PC-3 (cell line): ENCODE measurements at regions not wholly inside any gene's neighbourhood (a gene's known extent, or its start where the extent isn't known, plus 50 kb on each side); places are given as distances from the start of the nearest gene placed in this dataset.

Experiments
- ATAC-seq: fragments of 200-7000 bp; cut with Tn5 transposase; 2 replicates; pipeline ENCODE4 v1.9.1; 2020; ENCODE audit warnings: mild to moderate bottlenecking, moderate library complexity
- BruUV-seq: library from RNA; stranded (reverse); fragments of 400-500 nt; replicated peaks from 2 replicates; lab custom pipeline; 2021; lab: Mats Ljungman, UMichigan
- CTCF ChIA-PET: fragments of 300-600 bp; sonication (Branson Sonifier 250); formaldehyde crosslinking; loops from one replicate; lab custom pipeline; 2022; ENCODE audit warnings: antibody characterized with exemption; lab: Charles Lee
- POLR2A ChIA-PET: fragments of 300-600 bp; sonication (Branson Sonifier 250); formaldehyde crosslinking; loops from one replicate; lab custom pipeline; 2022; ENCODE audit warnings: antibody characterized with exemption; ENCODE audit not compliant: unreplicated experiment; lab: Charles Lee
- DNase-seq: peaks from one replicate; pipeline ENCODE4 v3.0.0-alpha.2; 2015
- H2AFZ ChIP-seq: fragments of 300-600 bp; sonication (generic); 2 replicates; pipeline ENCODE4 v1.6.0; 2016; ENCODE audit warnings: antibody characterized with exemption, low read length
- H3F3A ChIP-seq: fragments of 300-600 bp; sonication (generic); one replicate; pipeline ENCODE4 v1.6.0; 2017; ENCODE audit warnings: antibody characterized with exemption, low read length, control low read depth, mild to moderate bottlenecking; ENCODE audit not compliant: unreplicated experiment
- H3K27ac ChIP-seq: fragments of 300-600 bp; sonication (generic); 2 replicates; pipeline ENCODE4 v1.5.1; 2016; ENCODE audit warnings: mild to moderate bottlenecking, low read length
- H3K27me3 ChIP-seq: fragments of 300-600 bp; sonication (generic); 2 replicates; pipeline ENCODE4 v1.6.1; 2016; ENCODE audit warnings: low read length, mixed read lengths
- H3K36me3 ChIP-seq: fragments of 300-600 bp; sonication (generic); 2 replicates; pipeline ENCODE4 v1.6.1; 2016; ENCODE audit warnings: low read depth, mixed run types, low read length, mixed read lengths
- H3K4me1 ChIP-seq: fragments of 300-600 bp; sonication (generic); 2 replicates; pipeline ENCODE4 v1.5.1; 2016; ENCODE audit warnings: low read length; ENCODE audit not compliant: insufficient read depth
- H3K4me2 ChIP-seq: fragments of 300-600 bp; sonication (generic); 2 replicates; pipeline ENCODE4 v1.6.0; 2016; ENCODE audit warnings: low read length
- H3K4me3 ChIP-seq: fragments of 300-600 bp; sonication (generic); 2 replicates; pipeline ENCODE4 v1.5.1; 2016; ENCODE audit warnings: mild to moderate bottlenecking, low read length, mixed read lengths
- H3K79me2 ChIP-seq: fragments of 300-600 bp; sonication (generic); 2 replicates; pipeline ENCODE4 v1.6.1; 2017; ENCODE audit warnings: low read length, mixed read lengths
- H3K9ac ChIP-seq: fragments of 300-600 bp; sonication (generic); 2 replicates; pipeline ENCODE4 v1.6.0; 2016; ENCODE audit warnings: mild to moderate bottlenecking, low read length
- H3K9me2 ChIP-seq: fragments of 300-600 bp; sonication (generic); replicated peaks from 2 replicates; pipeline ENCODE4 v1.6.1; 2016; ENCODE audit warnings: mixed run types, low read length, mixed read lengths
- H3K9me3 ChIP-seq: fragments of 300-600 bp; sonication (generic); 2 replicates; pipeline ENCODE4 v1.6.1; 2016; ENCODE audit warnings: low read length, mixed read lengths
- H4K20me1 ChIP-seq: fragments of 300-600 bp; sonication (generic); 2 replicates; pipeline ENCODE4 v1.6.1; 2016; ENCODE audit warnings: low read length, mixed read lengths
- CTCF ChIP-seq: fragments of 300-600 bp; sonication (generic); conservative IDR thresholded peaks from 2 replicates; pipeline ENCODE4 v1.5.1; 2017; ENCODE audit warnings: antibody characterized with exemption, low read depth, mild to moderate bottlenecking, low read length
- EZH2 ChIP-seq: fragments of 300-600 bp; sonication (generic); IDR thresholded peaks from one replicate; pipeline ENCODE4 v1.6.1; 2017; ENCODE audit warnings: antibody characterized with exemption, mild to moderate bottlenecking, low read length; ENCODE audit not compliant: unreplicated experiment
- EZH2phosphoT487 ChIP-seq: fragments of 300-600 bp; sonication (generic); IDR thresholded peaks from 2 replicates; pipeline ENCODE4 v1.6.1; 2018; ENCODE audit warnings: mild to moderate bottlenecking, antibody characterized with exemption, low read length, borderline replicate concordance
- intact Hi-C: fragments of 100-400 bp; cut with micrococcal nuclease; formaldehyde crosslinking; loops from 2 replicates; pipeline ENCODE4 v1.9.0; 2023

DNA sequence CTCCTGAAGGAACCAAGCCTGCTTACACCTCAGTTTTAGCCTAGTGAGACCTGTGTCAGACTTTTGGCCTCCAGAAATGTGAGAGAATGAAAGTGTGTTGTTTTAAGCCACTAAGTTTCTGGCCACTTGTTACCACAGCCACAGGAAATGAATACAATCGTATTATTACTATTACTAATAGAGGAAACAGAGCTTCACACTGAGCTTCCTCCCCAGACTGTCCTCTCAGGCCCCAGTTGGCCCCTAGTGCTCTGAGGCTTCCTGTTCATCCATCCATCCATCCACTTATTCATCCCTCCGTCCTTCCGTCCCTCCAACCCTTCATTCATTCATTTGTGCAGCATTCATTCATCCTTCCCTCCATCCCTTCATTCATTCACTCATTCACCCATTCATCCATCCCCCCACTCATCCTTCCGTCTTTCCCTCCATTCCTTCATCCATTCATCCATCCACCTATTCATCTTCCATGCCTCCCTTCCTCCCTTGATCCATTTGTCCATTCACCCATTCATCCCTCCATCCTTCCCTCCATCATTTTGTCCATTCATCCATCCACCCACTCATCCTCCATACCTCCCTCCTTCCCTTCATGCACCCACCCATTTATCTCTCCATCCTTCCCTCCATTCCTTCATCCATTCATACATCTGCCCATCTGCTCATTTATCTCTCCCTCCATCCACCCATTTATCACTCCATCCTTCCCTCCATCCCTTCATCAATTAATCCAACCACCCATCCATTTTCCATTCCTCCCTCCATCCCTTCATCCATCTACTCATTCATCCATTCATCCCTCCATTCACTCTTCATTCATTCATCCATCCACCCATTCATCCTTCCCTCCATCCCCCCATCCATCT is 95.0 kb downstream of the FOXL1 start:
- Histone ChIP-seq H4K20me1 (no peaks in the 10 kb centered on the region), H3K9ac (no peak overlapping the region), H3K36me3 (no peaks in the 10 kb centered on the region), H3K4me1 (peaks cover 14% of the 10 kb centered on the region), H3F3A (no peaks in the 10 kb centered on the region), H3K27me3 (no peaks in the 10 kb centered on the region), H3K27ac (no peak overlapping the region), H3K79me2 (no peaks in the 10 kb centered on the region), H2AFZ (no peak overlapping the region), H3K4me3 (no peak overlapping the region), H3K9me2 (no peaks in the 10 kb centered on the region), H3K9me3 (no peaks in the 10 kb centered on the region), H3K4me2 (no peak overlapping the region)
- ATAC-seq (no peak), DNase-seq (no peak)
- BruUV-seq, result no TSS peak
- no peak for TF ChIP-seq EZH2
- TF ChIP-seq CTCF, result no peak
- no peak for TF ChIP-seq EZH2phosphoT487
- intact Hi-C loops, result no loop called here
- ChIA-PET POLR2A (no interaction called here), CTCF (no interaction called here)

- ChIA-PET CTCF (no interaction called here), POLR2A (no interaction called here)
- Histone ChIP-seq H3K27me3 (no peaks in the 10 kb centered on the region), H3K9ac (no peak overlapping the region), H3F3A (no peaks in the 10 kb centered on the region), H3K9me3 (no peaks in the 10 kb centered on the region), H3K4me3 (no peak overlapping the region), H3K4me1 (peaks cover 14% of the 10 kb centered on the region), H4K20me1 (no peaks in the 10 kb centered on the region), H2AFZ (no peak overlapping the region), H3K9me2 (no peaks in the 10 kb centered on the region), H3K36me3 (no peaks in the 10 kb centered on the region), H3K27ac (no peak overlapping the region), H3K79me2 (no peaks in the 10 kb centered on the region), H3K4me2 (no peak overlapping the region)
- intact Hi-C loops, result no loop called here
- no peak for DNase-seq
- no peak for ATAC-seq
- no peak for TF ChIP-seq EZH2
- no peak for TF ChIP-seq CTCF
- no peak for TF ChIP-seq EZH2phosphoT487
- BruUV-seq, result no TSS peak
These were observed 95.7 kb downstream of the FOXL1 start for GRCh38 chr16:86673956-86674453.
